Upper lobe of left lung (tissue), 4 donors: ENCODE measurements at regions not wholly inside any gene's neighbourhood (a gene's known extent, or its start where the extent isn't known, plus 50 kb on each side); places are given as distances from the start of the nearest gene placed in this dataset.

Experiments
- EP300 ChIP-seq, 4 donors: sonication (generic); formaldehyde crosslinking; IDR thresholded peaks; one replicate each; pipeline ENCODE4 v1.5.1; 2017; ENCODE audit warnings: antibody characterized with exemption in 4 of 4, control low read depth in 2 of 4
- POLR2A ChIP-seq, 4 donors: fragments of 450-650 bp; IDR thresholded peaks; one replicate each; pipeline ENCODE4 v1.5.1; 2016 to 2017; ENCODE audit warnings: antibody characterized with exemption in 4 of 4, mild to moderate bottlenecking in 2 of 4
- POLR2AphosphoS5 ChIP-seq, 2 donors: sonication (generic); formaldehyde crosslinking; IDR thresholded peaks; one replicate each; pipeline ENCODE4 v1.5.1; 2017; ENCODE audit warnings: antibody characterized with exemption in 2 of 2
- TF ChIP-seq, protein P1 (sequence below), 6 experiments: fragments of 450-650 bp in 4 of 6; fragments of 200-600 bp in 2 of 6; sonication (generic) in 2 of 6; IDR thresholded peaks; one replicate each; pipeline ENCODE4 v1.5.1; 2016 to 2019; ENCODE audit warnings: antibody characterized with exemption in 6 of 6

DNA sequence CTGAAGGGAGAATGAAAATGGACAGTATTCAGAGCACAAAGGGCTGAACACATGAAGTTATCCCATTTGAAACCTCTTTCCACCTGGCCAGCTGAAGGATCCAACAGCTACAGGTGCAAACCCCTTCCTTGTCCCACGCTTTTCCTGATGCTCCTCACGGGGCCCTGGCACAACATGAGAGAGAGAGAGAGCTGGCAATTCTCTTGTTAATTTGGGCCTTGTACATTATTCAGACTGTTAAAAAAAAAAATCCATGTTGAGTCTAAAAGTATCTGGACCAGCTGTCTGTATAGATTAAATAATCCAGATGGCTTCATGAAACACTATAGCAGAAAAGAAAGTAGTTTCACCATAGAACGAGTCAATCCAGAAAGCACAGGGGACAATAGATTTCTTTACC, 74.1 kb downstream of the HMHB1 start:
- TF ChIP-seq, protein P1, sequence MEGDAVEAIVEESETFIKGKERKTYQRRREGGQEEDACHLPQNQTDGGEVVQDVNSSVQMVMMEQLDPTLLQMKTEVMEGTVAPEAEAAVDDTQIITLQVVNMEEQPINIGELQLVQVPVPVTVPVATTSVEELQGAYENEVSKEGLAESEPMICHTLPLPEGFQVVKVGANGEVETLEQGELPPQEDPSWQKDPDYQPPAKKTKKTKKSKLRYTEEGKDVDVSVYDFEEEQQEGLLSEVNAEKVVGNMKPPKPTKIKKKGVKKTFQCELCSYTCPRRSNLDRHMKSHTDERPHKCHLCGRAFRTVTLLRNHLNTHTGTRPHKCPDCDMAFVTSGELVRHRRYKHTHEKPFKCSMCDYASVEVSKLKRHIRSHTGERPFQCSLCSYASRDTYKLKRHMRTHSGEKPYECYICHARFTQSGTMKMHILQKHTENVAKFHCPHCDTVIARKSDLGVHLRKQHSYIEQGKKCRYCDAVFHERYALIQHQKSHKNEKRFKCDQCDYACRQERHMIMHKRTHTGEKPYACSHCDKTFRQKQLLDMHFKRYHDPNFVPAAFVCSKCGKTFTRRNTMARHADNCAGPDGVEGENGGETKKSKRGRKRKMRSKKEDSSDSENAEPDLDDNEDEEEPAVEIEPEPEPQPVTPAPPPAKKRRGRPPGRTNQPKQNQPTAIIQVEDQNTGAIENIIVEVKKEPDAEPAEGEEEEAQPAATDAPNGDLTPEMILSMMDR (IDR thresholded peaks at IDR 0.05), result no peak
- TF ChIP-seq POLR2AphosphoS5 (IDR thresholded peaks at IDR 0.05), result no peak
- TF ChIP-seq EP300 (IDR thresholded peaks at IDR 0.05), result no peak
- no peak for TF ChIP-seq POLR2A (IDR thresholded peaks at IDR 0.05)
